T-helper 2 cell (primary cell): ENCODE measurements at regions not wholly inside any gene's neighbourhood (a gene's known extent, or its start where the extent isn't known, plus 50 kb on each side); places are given as distances from the start of the nearest gene placed in this dataset.

Source experiments
- DNase-seq, 5 experiments: peaks; one replicate each; pipeline versions ENCODE4 v3.0.0 to v3.0.0-alpha.2; 2012 to 2022

DNA sequence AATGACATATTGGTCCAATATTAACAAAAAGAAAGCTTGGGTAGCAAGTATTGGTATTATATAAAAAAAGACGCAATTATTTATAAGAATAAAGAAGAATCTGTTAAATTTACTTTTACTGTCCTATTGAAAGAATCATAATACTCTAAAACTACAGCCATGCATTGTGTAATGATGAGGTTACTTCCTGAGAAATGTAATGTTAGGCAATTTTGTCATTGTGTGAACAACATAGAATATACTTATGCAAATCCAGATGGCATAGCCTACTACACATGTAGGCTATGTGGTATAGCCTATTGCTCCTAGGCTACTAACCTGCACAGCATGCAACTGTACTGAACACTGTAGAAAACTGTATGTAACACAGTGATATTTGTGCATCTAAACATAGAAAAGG lies 121.2 kb upstream of the PTGFR start:
- no peak for DNase-seq

DNA sequence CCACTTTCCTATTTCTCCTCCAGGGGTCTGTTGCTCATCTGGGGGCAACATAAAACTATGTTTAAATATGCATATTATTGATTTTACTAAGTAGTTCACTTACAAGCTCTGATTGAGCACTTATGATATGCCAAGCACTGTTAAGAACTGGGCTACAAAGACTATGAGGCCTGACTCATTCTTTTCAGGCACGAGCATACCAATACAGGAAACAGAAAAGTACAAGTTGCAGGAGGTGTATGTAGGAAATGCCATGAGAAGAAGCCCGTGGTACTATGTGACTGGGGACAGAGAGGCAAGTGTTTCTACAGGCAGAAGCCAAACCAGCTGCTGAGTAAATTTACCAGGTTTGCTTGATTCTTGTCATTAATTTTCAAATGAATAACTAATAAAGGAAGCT lies 120.4 kb upstream of the PTGFR start:
- no peak for DNase-seq

DNA sequence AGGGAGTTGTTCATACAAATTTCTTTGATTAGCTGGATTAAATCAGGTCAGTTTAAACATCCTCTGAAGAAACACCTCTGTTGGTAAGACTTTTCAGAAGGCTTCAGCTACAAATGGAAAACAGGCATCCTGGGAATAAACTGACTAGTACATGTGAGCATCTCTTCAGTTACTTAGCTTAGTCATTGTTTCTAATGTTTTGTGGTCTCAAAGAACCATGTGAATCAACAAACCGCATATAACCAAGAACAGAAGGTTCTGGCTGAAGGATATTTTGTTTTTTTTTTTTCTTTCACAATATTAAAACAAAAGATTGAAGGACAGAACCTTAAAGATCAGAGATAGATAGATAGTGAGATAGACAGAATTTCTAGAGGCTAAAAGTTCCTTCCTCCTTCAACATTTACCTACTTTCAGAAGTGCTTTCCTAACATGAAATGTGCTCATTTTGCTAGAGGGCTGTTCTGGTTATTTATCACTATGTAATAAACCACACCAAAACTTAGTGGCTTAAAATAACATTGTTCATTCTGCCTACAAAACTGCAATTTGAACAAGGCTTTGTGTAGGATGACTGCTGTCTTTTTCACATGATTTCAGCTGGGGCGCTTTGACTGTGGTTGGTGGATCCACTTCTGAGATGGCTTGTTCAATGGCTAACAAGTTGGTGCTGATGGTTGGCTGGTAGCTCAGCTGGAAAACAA lies 119.8 kb upstream of the PTGFR start:
- DNase-seq = no peak

DNA sequence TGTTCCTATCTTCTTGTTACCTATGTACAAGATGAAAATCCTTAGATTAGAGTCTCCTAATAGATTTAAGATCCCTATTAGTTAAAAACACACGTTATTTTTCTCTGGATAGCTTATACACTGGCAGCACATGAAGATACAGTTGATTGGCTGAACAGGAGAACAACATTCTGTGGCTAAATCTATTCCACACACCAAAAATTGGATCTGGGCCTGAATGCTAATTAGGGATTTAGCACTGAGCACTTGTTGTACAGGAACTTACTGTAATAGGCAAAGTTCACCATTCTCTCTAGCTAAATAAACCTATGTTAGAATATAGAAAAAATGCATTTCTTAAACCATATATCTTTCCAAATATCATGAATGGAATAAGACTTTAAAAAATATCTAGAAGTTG lies 117.1 kb upstream of the PTGFR start:
- no peak for DNase-seq

DNA sequence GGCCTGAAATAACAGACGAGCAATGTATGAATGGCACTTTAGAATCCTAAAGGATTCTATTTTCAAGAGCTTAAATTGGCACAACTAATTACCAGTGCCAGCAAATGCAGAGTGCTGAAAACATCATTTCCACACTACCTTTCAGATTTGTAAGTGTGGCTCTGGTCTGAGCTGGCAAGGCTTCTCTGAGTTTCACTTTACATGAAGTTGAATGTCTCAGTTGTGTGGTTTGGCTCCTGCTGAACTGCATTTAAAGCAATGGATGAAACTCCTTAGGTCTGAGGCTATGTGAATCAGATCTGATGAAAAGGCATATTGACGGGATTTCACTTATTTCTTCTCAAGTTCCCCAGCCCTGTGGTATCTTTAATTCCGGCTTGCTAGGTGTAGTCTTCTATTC lies 114.8 kb upstream of the PTGFR start:
- no peak for DNase-seq

DNA sequence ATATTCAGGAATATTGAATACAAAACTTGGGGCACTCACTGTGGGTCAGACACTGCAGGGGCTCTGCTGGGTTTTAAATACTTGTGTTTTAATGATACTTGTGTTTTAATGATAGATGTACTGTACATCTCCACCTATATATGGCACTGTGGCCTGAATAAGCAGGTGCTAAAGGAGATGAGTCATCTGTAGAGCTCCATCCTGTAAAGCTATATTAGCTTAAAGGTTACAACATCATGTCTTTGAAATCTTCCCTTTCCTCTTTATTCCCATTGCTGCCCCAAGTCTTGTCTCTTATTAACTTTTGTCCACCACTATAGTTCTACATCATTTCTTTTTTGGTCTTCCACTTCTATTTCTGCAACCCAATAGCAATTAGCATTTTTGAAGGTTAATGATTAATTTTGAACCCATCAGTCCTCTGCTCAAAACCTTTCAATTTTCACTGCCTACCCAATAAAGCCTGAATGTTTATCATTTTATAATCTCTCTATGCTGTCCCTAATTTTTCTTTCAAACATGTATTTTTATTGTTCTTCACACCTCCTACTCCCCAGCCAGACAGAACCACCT lies 113.3 kb upstream of the PTGFR start:
- DNase-seq = no peak

DNA sequence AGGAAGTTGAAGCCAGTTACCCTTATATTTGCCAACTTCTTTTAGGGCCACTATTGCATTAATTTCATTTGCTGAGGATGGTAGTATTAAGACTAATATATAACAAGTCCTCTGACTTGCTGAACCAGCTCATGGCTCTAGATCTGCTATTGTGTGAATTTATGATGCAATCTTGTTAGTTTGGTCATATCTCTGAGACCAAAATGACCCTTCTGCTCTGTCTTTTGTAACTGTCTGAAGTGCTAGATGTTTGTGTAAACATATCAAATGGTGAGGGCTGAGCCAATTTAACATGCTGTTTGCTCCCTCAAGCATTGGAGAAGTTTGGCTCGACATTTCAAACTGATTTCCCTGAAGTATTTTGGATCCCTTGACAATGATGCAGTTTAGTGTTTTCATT lies 106.9 kb upstream of the PTGFR start:
- no peak for DNase-seq

DNA sequence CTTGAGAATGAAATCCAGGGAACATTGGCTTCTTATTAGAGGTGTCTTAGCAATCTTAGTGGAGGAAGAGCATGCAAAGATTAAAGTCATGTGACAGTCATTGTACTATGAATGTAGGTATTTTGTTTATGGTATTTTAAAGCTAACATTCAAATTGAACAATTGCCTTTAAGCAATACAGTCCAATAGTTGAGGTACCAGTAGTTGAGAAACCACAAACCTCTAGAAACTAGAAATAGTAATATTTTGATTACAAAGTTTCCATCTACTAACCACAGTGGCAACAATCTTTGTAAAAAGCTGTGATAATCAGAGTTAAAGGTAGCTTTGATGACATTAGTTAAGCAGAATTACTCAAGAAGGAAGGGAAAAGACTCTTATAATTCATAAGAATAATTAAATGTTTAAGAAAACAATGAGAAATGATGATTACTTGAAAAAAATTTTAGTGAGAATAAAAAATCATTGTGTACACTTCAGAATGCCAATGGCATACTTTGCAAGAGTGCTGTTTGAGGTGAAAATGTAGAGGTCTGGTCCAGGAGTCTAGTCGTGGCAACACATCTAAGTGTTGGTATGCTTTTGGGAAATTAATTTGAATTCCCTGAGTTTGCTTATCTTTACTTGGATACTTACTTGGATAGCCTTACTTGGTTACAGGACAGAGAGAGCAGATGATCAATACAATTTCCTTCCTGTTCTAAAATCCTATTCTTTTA lies 104.9 kb upstream of the PTGFR start:
- DNase-seq = no peak

DNA sequence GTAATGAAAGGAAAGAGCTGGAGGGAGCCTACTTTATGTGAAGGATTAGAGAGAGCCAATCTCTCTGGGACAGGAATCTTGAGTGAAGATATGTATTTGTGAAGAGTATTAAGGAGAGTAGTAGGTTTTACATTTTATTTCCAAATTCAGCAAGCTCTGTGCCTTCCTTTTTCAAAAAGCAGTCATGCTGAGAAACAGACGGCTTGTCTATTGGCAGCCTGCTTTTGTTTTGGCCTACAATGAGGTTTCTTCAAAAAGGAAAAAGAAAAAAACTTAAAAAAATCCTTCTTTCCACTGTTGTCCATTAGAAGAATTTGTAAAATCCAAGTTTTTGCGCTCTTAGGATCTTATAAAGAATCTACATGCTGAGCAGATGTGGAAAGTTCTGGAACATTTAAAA lies 103.6 kb upstream of the PTGFR start:
- no peak for DNase-seq

DNA sequence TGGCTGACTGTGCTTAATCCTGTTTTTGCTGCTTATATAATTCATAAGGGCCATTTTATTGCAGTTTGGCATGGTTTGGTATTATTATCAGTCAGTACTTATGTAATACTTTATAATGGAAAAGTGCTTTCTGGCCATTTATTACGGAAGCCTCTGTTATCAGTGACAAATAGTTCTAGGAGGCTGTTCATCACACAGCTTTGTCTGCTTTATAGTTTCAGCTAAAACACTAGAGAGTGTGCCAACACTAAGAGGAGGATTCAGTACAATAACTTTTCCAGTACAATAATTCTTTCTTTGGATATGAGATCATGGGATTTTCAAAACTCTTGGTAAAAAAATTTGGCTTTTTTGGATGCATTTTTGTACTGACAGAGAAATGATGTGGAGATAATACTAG lies 102.9 kb upstream of the PTGFR start:
- DNase-seq = no peak

DNA sequence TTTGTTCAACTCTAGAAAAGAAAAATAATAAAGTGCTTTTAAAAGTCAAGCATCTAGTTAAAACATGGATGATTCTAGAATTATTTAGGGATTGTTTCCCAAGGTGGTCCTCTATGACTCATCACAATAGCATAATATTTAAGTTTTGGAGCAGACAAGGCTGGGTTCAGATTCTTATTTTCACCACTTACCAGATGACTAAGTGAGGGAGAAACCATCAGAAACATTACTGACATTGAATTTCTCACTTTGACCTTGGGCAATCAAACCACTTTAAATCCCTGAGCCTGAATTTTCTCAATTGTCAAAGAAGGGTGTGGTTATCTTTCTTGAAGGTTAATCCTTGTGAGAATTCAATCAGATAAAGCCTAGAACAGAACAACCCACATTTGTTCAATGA lies 102.5 kb upstream of the PTGFR start:
- DNase-seq = no peak

DNA sequence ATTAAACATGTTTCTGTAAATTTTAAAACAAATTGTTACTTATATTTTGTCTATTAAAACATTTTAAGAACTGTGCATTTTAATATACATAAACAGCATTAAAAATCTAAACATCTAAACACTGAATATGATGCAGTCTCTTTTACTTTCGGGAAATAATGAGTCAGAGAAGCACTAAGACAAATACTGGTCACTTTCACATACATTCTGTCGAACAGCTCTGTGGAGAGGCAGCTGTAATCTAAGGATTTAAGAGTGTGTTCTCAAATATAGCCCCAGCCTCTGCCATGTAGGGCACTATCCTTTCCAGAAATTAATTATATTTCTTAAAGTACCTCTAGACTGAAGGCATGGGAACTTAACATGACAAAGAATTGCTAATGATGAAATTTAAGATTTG lies 89.6 kb upstream of the PTGFR start:
- no peak for DNase-seq

DNA sequence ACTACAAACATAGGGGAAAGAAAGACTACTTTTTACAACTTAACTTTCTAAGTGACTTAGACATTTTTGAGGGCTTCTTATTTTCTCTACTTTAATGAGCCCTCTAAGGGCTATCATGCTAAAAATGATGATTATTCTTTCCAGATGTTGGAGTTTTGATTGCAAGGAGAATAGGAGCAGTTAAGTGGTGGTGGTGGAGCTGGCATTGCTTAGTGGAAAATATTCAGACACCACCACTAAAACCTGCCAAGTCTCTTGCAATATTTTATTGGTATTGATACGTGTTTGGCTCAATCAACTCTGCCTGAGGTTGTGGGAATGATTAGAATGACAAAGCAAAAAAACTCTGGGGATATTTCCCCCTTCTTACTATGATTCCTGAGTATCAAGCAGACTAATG lies 82.6 kb upstream of the PTGFR start:
- no peak for DNase-seq

DNA sequence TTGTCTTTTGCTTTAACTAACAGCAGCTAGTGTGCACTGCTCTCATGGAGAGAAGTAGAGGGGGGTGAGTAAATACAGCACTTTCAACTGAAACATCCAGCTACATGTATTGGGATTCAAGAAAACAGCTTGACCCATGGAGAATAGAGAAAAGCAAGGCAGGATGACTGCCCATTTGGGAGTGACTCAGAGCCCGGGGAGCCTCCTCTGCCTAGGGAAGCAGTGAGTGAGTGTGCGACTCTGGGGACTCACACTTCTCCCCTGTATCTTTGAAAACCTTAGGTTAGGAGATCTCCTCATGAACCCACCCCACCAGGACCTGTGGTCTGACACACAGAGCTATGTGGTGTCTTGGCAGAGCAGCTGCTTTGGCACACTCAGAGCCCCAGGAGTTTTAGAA lies 82.0 kb upstream of the PTGFR start:
- no peak for DNase-seq

DNA sequence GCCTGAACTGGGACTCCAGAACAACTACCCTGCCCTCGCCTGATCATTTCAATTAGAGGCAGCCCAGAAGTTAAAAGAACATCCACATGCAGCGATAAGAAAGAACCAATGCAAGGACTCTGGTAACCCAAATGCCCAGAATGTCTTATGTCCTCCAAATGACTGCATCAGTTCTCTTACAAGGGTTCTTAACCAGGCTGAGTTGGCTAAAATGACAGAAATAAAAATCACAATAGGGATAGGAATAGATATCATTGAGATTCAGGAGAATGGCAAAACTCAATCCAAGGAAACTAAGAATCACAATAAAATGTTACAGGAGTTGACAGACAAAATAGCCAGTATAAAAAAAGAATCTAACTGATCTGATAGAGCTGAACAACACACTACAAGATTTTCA lies 80.1 kb upstream of the PTGFR start:
- no peak for DNase-seq

DNA sequence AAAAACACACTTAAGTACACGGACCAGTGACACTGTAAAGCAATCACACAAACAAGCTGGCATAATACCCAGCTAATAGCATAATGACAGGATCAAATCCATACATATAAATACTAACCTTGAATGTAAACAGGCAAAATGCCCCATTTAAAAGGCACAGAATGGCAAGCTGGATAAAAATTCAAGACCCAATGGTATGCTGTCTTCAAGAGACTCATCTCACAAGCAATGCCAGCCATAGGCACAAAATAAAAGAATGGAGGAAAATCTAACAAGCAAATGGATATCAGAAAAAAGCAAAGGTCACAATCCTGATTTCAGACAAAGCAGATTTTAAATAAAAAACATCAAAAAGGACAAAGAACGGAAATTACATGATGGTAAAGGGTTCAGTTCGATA lies 79.1 kb upstream of the PTGFR start:
- DNase-seq = no peak

DNA sequence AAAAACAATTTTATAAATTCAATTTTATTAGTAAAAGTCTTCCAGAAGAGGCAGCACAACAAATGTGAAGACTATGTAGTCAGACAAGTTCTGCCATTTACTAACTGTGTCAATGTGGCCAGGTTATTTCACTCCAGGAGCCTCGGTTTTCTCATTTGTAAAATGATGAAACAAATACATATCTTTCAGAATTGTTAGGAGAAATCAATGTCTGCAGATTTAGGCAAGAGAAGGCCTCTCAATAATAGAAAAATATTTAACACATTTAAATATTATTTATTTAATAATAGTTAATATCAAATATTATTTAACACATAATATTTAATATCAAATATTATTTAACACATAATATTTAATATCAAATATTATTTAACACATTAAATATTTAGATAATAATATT lies 75.6 kb upstream of the PTGFR start:
- no peak for DNase-seq

DNA sequence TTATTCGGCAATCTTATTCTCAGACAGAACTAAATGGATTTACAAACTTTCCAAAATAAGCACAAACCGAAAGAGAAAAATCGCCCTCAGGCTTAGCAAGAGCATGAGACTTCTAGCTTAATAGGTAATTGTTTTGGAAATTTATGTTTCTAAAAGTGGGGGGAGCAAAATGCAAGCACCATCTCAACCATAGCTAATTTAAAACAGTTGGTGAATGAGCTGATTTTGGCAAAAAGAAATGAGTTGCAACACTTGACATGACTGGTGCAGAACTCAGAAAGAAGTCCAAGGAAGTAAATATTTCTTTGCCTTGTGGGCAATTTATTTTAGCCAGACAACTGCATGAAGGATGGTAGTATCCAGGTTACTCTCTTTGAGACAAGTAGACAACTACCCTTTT lies 71.5 kb upstream of the PTGFR start:
- DNase-seq = no peak

DNA sequence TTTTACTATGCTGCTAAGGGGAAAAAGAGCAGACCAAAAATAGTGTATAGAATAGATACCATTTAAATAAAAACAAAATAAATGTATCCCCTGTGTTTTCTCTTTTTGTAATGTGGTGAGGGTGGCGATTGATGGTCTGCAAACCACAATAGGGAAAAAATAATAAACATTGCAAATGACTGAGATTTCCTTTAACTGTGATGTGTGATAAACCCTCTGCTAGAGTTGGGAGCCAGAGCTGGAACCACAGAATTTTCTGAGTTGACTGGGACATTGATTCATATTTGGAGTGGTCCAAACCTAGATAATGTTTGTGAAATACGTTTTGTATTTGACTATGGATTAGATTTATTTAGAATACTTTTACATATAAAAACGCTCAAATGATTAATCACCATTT lies 70.6 kb upstream of the PTGFR start:
- DNase-seq = no peak

DNA sequence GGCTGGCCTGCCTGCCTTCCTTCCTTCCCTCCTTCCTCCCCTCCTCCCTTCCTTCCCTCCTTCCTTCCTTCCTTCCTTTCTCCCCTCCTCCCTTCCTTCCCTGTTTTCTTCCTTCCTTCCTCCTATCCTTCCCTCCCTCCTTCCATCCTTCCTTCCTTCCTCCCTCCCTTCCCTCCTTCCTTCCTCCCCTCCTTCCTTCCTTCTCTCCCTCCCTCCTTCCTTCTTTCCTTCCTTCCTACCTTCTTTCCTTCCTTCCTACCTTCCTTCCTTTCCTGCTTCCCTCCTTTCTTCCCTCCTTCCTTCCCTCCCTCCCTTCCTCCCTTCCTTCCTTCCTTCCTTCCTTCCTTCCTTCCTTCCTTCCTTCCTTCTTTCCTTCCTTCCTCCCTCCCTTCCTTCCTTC lies 70.1 kb upstream of the PTGFR start:
- DNase-seq = no peak

DNA sequence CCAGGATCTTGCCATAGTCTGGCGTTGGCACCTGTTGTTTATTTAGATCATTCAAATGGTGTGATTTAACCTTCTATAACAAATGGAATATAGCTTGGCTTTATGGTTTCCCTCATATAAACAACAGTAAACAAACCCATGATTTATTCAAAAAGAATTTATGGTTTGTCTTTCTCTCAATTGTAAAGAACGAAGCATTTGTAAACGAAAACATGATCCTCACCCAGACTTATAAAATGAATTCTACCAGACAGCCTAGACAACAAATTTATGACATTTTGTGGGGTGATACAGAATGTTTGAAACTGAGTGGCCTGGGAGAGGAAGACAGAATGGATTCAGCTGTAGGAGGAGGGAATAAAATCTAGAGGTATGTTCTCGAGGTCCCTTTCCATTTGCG lies 66.1 kb upstream of the PTGFR start:
- no peak for DNase-seq

DNA sequence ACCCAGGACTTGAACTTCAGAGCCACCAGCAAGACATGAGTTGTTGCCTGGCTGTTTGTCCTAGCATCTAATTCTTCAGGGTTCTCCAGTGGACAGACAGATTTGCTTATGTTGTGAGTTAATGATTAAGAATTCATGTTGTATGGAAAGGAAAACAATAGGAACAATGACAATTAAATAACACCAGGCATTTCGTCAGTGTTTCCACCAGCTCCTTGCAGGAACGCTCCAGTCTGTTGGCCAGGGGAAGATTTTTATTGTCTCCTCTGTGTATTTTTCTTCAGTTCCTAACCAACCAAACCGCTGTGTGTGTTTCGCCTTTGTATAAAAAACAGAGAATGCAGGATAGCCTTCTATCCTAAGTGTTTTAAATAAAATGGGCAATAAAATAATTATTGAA lies 64.4 kb upstream of the PTGFR start:
- no peak for DNase-seq

DNA sequence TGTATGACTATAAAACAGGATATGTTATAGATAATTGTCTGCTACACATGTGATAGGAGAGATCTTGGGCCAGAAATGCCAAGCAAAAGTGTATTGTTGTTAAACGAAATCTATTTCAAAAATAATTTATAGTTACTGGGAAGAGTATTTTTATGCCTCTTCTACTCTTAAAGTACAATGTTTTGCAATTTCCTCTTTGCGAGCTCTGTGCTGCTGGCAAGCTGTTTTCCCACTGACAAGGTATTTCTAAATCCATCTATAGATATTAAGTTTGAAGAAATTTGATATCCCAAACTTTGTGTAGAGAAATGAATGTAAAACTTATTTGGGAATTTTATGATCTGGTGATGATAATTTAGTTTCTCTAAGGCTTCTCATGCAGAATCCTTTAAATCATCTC lies 63.3 kb upstream of the PTGFR start:
- DNase-seq = no peak

DNA sequence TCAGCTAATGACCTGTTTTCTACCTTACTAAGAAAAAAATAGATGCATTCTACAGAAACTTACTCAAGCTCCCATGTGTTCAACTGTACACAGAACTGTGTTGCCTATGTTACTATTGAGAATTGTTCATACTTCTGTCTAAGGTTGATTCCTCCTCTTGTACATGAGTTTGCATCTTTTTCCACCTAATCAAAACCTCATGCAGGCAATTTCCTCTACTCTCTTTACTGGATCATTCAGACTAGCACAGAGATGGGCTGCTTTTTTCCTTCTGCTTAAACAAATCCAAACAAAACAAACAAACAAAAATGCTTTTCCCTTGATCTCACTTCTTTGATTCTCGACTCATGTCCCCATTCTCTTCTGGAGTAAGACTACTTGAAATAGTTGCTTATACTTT lies 58.8 kb upstream of the PTGFR start:
- no peak for DNase-seq

DNA sequence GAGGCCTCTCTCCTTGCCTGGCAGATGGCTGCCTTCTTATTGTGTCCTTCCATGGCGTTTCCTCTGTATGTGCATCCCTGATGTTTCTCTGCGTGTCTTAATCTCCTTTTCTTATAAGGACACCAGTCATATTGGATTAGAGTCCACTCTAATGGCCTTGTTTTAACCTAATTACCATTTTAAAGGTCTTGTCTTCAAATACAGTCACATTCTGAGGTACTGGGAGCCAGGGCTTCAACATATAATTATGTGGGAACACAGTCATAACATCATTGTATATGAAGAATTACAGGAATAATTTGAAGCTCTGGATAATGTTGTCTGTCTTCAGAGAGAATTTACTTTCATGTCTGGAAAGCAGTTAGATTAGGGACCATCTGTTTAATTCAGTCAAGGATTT lies 56.4 kb upstream of the PTGFR start:
- DNase-seq = no peak
